IMR-90 (cell line): ENCODE measurements at regions not wholly inside any gene's neighbourhood (a gene's known extent, or its start where the extent isn't known, plus 50 kb on each side); places are given as distances from the start of the nearest gene placed in this dataset.

ENCODE experiments used
- CEBPB ChIP-seq: IDR thresholded peaks from 2 replicates; pipeline ENCODE4 v1.6.1; 2012; ENCODE audit warnings: low read depth, low read length, improper control_type of control experiment
- MAZ ChIP-seq: IDR thresholded peaks from 2 replicates; pipeline ENCODE4 v1.6.1; 2012; ENCODE audit warnings: low read depth, mild to moderate bottlenecking, low read length, improper control_type of control experiment, moderate library complexity, borderline replicate concordance
- NFE2L2 ChIP-seq: fragments of 150-350 bp; IDR thresholded peaks from 2 replicates; pipeline ENCODE4 v1.6.1; 2016; ENCODE audit warnings: low read depth, mild to moderate bottlenecking, low read length
- POLR2A ChIP-seq: IDR thresholded peaks from 2 replicates; pipeline ENCODE4 v1.6.1; 2012; ENCODE audit warnings: mild to moderate bottlenecking, low read depth, low read length
- TF ChIP-seq, protein P1 (sequence below): conservative IDR thresholded peaks from 2 replicates; pipeline ENCODE4 v1.5.1; 2012; ENCODE audit warnings: mild to moderate bottlenecking, low read depth, low read length, improper control_type of control experiment
- TF ChIP-seq, protein P2 (sequence below): fragments of 150-350 bp; IDR thresholded peaks from 2 replicates; pipeline ENCODE4 v1.6.1; 2017; ENCODE audit warnings: mild to moderate bottlenecking, antibody characterized with exemption, low read length, low read depth

DNA sequence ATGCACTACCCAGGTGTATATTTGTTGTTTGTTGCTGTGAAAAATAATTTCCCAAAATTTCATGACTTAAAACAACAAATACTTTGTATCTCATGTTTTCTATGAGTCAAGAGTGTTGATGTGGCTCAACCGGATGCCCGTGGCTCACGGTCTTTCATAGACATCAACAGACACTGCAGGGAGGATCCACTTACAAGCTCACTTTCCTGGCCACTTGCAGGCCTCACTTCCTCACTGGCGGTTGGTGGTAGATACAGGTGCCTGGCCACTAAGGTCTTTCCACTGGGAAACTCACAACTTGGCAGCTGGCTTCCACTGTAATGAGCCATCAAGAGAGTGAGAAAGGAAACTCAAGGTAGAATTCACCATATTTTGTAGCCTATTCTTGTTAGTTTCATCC, 662.9 kb downstream of the IRS1 start:
- TF ChIP-seq, protein P1, sequence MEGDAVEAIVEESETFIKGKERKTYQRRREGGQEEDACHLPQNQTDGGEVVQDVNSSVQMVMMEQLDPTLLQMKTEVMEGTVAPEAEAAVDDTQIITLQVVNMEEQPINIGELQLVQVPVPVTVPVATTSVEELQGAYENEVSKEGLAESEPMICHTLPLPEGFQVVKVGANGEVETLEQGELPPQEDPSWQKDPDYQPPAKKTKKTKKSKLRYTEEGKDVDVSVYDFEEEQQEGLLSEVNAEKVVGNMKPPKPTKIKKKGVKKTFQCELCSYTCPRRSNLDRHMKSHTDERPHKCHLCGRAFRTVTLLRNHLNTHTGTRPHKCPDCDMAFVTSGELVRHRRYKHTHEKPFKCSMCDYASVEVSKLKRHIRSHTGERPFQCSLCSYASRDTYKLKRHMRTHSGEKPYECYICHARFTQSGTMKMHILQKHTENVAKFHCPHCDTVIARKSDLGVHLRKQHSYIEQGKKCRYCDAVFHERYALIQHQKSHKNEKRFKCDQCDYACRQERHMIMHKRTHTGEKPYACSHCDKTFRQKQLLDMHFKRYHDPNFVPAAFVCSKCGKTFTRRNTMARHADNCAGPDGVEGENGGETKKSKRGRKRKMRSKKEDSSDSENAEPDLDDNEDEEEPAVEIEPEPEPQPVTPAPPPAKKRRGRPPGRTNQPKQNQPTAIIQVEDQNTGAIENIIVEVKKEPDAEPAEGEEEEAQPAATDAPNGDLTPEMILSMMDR: no peak
- TF ChIP-seq CEBPB: no peak
- TF ChIP-seq POLR2A: no peak
- TF ChIP-seq MAZ: no peak
- TF ChIP-seq, protein P2, sequence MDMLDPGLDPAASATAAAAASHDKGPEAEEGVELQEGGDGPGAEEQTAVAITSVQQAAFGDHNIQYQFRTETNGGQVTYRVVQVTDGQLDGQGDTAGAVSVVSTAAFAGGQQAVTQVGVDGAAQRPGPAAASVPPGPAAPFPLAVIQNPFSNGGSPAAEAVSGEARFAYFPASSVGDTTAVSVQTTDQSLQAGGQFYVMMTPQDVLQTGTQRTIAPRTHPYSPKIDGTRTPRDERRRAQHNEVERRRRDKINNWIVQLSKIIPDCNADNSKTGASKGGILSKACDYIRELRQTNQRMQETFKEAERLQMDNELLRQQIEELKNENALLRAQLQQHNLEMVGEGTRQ: no peak
- TF ChIP-seq NFE2L2: no peak
